HCT116 (cell line): ENCODE measurements at regions not wholly inside any gene's neighbourhood (a gene's known extent, or its start where the extent isn't known, plus 50 kb on each side); places are given as distances from the start of the nearest gene placed in this dataset.

Experiments
- ATAC-seq: fragments of 200-7000 bp; cut with Tn5 transposase; 2 replicates; pipeline ENCODE4 v1.9.1; 2020; ENCODE audit warnings: mild to moderate bottlenecking, moderate library complexity
- BruUV-seq: library from RNA; stranded (reverse); fragments of 400-500 nt; replicated peaks from 2 replicates; lab custom pipeline; 2021; lab: Mats Ljungman, UMichigan
- CTCF ChIA-PET: fragments of 300-600 bp; sonication (Branson Sonifier 250); formaldehyde crosslinking; loops from one replicate; lab custom pipeline; 2021; ENCODE audit warnings: antibody characterized with exemption; lab: Charles Lee
- POLR2A ChIA-PET: fragments of 300-600, 350-600 bp; sonication (Branson Sonifier 250); formaldehyde crosslinking; loops from one replicate; lab custom pipeline; 2021; ENCODE audit warnings: antibody characterized with exemption; lab: Charles Lee
- RAD21 ChIA-PET, 2 experiments: fragments of 300-600 bp; sonication (Branson Sonifier 250); formaldehyde crosslinking; loops; one replicate each; lab custom pipeline; 2023; ENCODE audit warnings: low total read pairs in 2 of 2; ENCODE audit not compliant: uncharacterized antibody in 2 of 2, unreplicated experiment in 2 of 2, low non-redundant PET in 1 of 2; lab: Charles Lee
- DNase-seq: peaks from one replicate; pipeline ENCODE4 v3.0.0-alpha.2; 2010; ENCODE audit warnings: low read depth, low spot score
- H2AFZ ChIP-seq: fragments of 200-600 bp; shearing (Covaris generic), sonication (generic); 2 replicates; pipeline ENCODE4 v1.6.1; 2017; ENCODE audit warnings: low read depth, mixed run types, mixed read lengths, antibody characterized with exemption, low read length; ENCODE audit not compliant: poor library complexity, severe bottlenecking
- H3K27ac ChIP-seq: 2 replicates; pipeline ENCODE4 v1.5.1; 2012; ENCODE audit warnings: low read depth, low read length
- H3K27me3 ChIP-seq: fragments of 200-600 bp; sonication (generic); 2 replicates; pipeline ENCODE4 v1.6.1; 2016; ENCODE audit warnings: mixed run types, low read length, mixed read lengths; ENCODE audit not compliant: insufficient read depth
- H3K36me3 ChIP-seq, 2 experiments: fragments of 200-500 bp in 1 of 2; fragments of 200-600 bp in 1 of 2; sonication (Bioruptor generic) in 1 of 2; sonication (generic) in 1 of 2; 2 replicates each; pipeline versions ENCODE4 v1.5.1 to v1.6.1; 2014 to 2016; ENCODE audit warnings: low read length in 2 of 2, inconsistent platforms in 1 of 2, mixed read lengths in 1 of 2, mixed run types in 1 of 2; ENCODE audit not compliant: insufficient read depth in 2 of 2, control insufficient read depth in 1 of 2
- H3K4me1 ChIP-seq, 2 experiments: fragments of 200-600 bp in 1 of 2; sonication (generic) in 1 of 2; 2 replicates each; pipeline versions ENCODE4 v1.5.1 to v1.6.1; 2012 to 2017; ENCODE audit warnings: low read length in 2 of 2, inconsistent platforms in 1 of 2, mild to moderate bottlenecking in 1 of 2, mixed read lengths in 1 of 2, mixed run types in 1 of 2, moderate library complexity in 1 of 2; ENCODE audit not compliant: insufficient read depth in 2 of 2, control insufficient read depth in 1 of 2
- H3K4me2 ChIP-seq: fragments of 200-600 bp; sonication (generic); 2 replicates; pipeline ENCODE4 v1.6.1; 2017; ENCODE audit warnings: mixed run types, low read length, mixed read lengths
- H3K4me3 ChIP-seq, 2 experiments: fragments of 200-600 bp in 1 of 2; sonication (generic) in 1 of 2; replicated peaks in 1 of 2; 2 replicates each; pipeline ENCODE4 v1.5.1; 2011 to 2016; ENCODE audit warnings: low read length in 2 of 2, control low read depth in 1 of 2, low read depth in 1 of 2, mild to moderate bottlenecking in 1 of 2, mixed read lengths in 1 of 2, mixed run types in 1 of 2
- H3K79me2 ChIP-seq: fragments of 200-600 bp; sonication (generic); 2 replicates; pipeline ENCODE4 v1.6.1; 2017; ENCODE audit warnings: mild to moderate bottlenecking, mixed run types, low read length, moderate library complexity, mixed read lengths; ENCODE audit not compliant: insufficient read depth
- H3K9ac ChIP-seq: fragments of 200-600 bp; sonication (generic); 2 replicates; pipeline ENCODE4 v1.6.1; 2016; ENCODE audit warnings: low read length, mixed read lengths
- H3K9me2 ChIP-seq: fragments of 200-600 bp; sonication (generic), shearing (Covaris generic); 2 replicates; pipeline ENCODE4 v1.6.1; 2017; ENCODE audit warnings: mixed run types, mild to moderate bottlenecking, moderate library complexity; ENCODE audit not compliant: insufficient read depth
- H3K9me3 ChIP-seq, 2 experiments: fragments of 200-500 bp in 1 of 2; fragments of 200-600 bp in 1 of 2; sonication (Bioruptor generic) in 1 of 2; sonication (generic) in 1 of 2; 2 replicates each; pipeline ENCODE4 v1.6.1; 2014 to 2017; ENCODE audit warnings: low read length in 2 of 2, mixed read lengths in 2 of 2, inconsistent platforms in 1 of 2, low read depth in 1 of 2, mild to moderate bottlenecking in 1 of 2, mixed run types in 1 of 2, moderate library complexity in 1 of 2; ENCODE audit not compliant: control insufficient read depth in 1 of 2, insufficient read depth in 1 of 2
- H4K20me1 ChIP-seq: fragments of 200-600 bp; sonication (generic), shearing (Covaris generic); 2 replicates; pipeline ENCODE4 v1.6.1; 2017; ENCODE audit warnings: mixed run types, mild to moderate bottlenecking, moderate library complexity; ENCODE audit not compliant: insufficient read depth
- ELF1 ChIP-seq: IDR thresholded peaks from 2 replicates; pipeline ENCODE4 v1.6.1; 2012; ENCODE audit warnings: low read depth, borderline replicate concordance
- MAX ChIP-seq: IDR thresholded peaks from 2 replicates; pipeline ENCODE4 v1.6.1; 2012
- POLR2A ChIP-seq: IDR thresholded peaks from 2 replicates; pipeline ENCODE4 v1.7.0; 2011; ENCODE audit warnings: borderline replicate concordance; ENCODE audit not compliant: insufficient read depth, insufficient read length; ENCODE audit errors: extremely low read depth
- POLR2AphosphoS5 ChIP-seq: IDR thresholded peaks from 2 replicates; pipeline ENCODE4 v1.6.1; 2011; ENCODE audit warnings: mild to moderate bottlenecking, low read depth, low read length, moderate library complexity
- REST ChIP-seq: IDR thresholded peaks from 2 replicates; pipeline ENCODE4 v1.6.1; 2012; ENCODE audit warnings: low read depth
- SRF ChIP-seq: IDR thresholded peaks from 2 replicates; pipeline ENCODE4 v1.6.1; 2012; ENCODE audit warnings: low read depth
- YY1 ChIP-seq: IDR thresholded peaks from 2 replicates; pipeline ENCODE4 v1.6.1; 2011; ENCODE audit warnings: low read length, low read depth, moderate library complexity, mild to moderate bottlenecking; ENCODE audit not compliant: insufficient replicate concordance; ENCODE audit errors: extremely low read depth
- ZFX ChIP-seq: fragments of 450-650 bp; IDR thresholded peaks from 2 replicates; pipeline ENCODE4 v1.6.1; 2017
- ZNF274 ChIP-seq: fragments of 200-500 bp; sonication (Bioruptor generic); IDR thresholded peaks from 2 replicates; pipeline ENCODE4 v1.6.1; 2014; ENCODE audit warnings: mild to moderate bottlenecking, low read depth, low read length, inconsistent platforms
- intact Hi-C: fragments of 100-400 bp; cut with micrococcal nuclease; formaldehyde crosslinking; loops from 2 replicates; pipeline ENCODE4 v1.10.0; 2022

- Histone ChIP-seq H3K4me2 (no peak overlapping the region), H3K4me1 (no peaks in the 10 kb centered on the region), H3K79me2 (no peaks in the 10 kb centered on the region), H3K27ac (no peak overlapping the region), H3K9me3 (no peaks in the 10 kb centered on the region), H3K9me2 (no peaks in the 10 kb centered on the region), H3K9ac (no peak overlapping the region), H2AFZ (no peak overlapping the region), H3K4me3 (no peak overlapping the region), H3K36me3 (no peaks in the 10 kb centered on the region), H3K27me3 (peaks cover 11% of the 10 kb centered on the region), H4K20me1 (no peaks in the 10 kb centered on the region)
- ChIA-PET POLR2A (interaction anchor here (0.7 kb wide), 1 partner anchor 40 kb away, joined by 3 read pairs; no protein-coding TSS in a partner anchor), RAD21 (no interaction called here), CTCF (no interaction called here)
- DNase-seq (no peak), ATAC-seq (no peak)
- intact Hi-C loops: no loop called here
- no TSS peak for BruUV-seq
- TF ChIP-seq SRF (no peak), ZFX (no peak), ZNF274 (no peak), POLR2A (no peak), REST (no peak), YY1 (no peak), ELF1 (no peak), MAX (no peak), POLR2AphosphoS5 (no peak)
Measured at GRCh38 chr13:94816256-94816655, 103.9 kb upstream of the SOX21 start.
